Retinal pigment epithelial cell (primary cell): ENCODE measurements at regions not wholly inside any gene's neighbourhood (a gene's known extent, or its start where the extent isn't known, plus 50 kb on each side); places are given as distances from the start of the nearest gene placed in this dataset.

Experiments
- DNase-seq: peaks from one replicate; pipeline ENCODE4 v3.0.0-alpha.2; 2010; ENCODE audit warnings: low read depth
- H3K4me3 ChIP-seq: 2 replicates; pipeline ENCODE4 v1.5.1; 2011; ENCODE audit warnings: mild to moderate bottlenecking, low read length, control low read depth, moderate library complexity
- TF ChIP-seq, protein P1 (sequence below): conservative IDR thresholded peaks from 2 replicates; pipeline ENCODE4 v1.5.1; 2011; ENCODE audit warnings: low read depth, low read length, control low read depth, inconsistent platforms

DNA sequence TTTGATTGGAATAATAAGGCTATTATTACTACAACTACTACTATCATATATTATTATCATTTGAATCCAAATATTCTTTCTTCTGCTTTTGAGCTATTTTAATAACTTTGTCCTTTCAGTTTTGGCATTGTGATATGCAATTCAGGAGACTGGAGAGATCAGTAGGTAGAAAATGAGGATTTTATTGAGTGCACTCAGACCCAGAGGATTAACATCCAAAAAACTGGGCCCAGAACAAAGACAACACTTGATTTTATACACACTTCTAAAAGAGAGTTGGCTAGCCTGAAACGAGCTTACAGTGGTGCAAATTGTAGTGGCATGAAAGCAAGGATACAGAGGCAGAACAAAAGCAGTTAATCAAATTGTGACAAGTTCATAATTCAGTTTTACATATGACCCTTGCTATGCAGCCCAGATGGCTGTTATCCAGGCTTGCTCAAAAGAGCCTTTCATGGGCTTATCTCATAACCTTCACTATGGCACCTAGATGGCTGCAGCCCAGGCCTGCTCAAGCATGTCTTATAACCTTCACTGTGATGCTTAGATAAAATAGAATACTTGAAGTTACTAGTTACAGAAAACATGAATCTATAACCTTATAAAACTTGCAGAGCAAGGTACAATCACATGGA lies 796.3 kb upstream of the RAG2 start:
- TF ChIP-seq, protein P1, sequence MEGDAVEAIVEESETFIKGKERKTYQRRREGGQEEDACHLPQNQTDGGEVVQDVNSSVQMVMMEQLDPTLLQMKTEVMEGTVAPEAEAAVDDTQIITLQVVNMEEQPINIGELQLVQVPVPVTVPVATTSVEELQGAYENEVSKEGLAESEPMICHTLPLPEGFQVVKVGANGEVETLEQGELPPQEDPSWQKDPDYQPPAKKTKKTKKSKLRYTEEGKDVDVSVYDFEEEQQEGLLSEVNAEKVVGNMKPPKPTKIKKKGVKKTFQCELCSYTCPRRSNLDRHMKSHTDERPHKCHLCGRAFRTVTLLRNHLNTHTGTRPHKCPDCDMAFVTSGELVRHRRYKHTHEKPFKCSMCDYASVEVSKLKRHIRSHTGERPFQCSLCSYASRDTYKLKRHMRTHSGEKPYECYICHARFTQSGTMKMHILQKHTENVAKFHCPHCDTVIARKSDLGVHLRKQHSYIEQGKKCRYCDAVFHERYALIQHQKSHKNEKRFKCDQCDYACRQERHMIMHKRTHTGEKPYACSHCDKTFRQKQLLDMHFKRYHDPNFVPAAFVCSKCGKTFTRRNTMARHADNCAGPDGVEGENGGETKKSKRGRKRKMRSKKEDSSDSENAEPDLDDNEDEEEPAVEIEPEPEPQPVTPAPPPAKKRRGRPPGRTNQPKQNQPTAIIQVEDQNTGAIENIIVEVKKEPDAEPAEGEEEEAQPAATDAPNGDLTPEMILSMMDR, result no peak
- no peak for DNase-seq
- no peak overlapping the region for H3K4me3 ChIP-seq

DNA sequence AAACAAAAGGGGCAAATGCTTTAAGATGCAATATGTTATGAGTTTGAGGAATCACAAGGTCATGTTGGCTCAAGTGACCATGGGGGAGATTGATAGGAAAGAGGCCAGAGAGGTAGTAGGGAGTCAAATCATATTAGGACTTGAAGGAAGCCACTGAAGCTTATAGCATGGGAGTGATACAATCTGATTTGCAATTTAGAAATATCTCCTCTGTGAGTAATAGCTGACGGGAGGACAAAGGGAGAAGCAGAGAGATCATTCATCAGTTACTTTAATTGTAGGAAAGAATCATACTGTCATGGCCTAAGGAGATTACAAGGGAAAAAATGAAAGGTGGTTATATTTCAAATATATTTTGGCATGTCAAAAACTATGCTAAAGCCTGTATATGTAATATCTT lies 793.6 kb upstream of the RAG2 start:
- no peak for DNase-seq
- no peak overlapping the region for H3K4me3 ChIP-seq
- TF ChIP-seq, protein P1, result no peak

DNA sequence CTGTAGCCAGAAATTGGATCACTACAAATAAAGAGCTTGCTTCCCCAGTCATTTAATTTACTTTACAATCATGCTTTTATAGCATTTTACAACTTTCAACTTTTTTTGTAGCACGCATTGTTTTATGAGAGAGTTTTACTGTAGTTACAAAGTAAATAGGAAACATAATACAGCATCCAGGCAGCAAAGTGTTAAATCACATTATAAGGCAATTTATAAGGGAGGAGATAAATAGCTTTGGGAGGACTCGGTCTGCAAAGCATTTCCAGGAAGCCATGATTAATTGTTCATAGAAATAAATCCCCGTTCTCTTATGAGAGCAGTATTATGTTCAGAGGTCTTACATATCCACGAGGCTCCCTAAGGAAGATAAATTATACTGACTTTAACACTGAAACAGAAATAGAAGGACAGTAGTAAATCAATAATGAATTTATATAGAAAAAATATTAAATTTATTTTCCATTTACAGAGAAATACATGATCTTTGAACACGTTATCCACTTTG lies 792.6 kb upstream of the RAG2 start:
- TF ChIP-seq, protein P1, result no peak
- DNase-seq, result no peak
- no peak overlapping the region for H3K4me3 ChIP-seq

DNA sequence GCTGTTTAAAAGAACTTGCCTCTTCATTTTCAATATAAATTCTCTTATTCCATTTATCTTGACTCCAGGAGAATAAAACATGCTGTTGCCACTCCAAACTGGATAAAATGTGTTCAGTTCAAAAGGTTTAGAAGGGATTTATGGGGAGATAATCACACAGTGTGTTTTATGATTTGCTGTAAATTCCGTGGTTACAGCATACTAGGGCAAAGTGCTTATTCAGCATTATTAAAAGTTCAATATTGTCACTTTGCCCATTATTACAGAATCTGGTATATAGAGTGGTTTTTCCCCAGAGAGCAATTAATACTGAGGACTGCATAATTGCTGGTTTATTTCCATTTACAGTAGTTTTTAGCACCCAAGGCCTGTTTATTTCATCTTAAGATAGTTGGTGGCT lies 780.9 kb upstream of the RAG2 start:
- no peak for DNase-seq
- no peak overlapping the region for H3K4me3 ChIP-seq
- TF ChIP-seq, protein P1, result no peak

DNA sequence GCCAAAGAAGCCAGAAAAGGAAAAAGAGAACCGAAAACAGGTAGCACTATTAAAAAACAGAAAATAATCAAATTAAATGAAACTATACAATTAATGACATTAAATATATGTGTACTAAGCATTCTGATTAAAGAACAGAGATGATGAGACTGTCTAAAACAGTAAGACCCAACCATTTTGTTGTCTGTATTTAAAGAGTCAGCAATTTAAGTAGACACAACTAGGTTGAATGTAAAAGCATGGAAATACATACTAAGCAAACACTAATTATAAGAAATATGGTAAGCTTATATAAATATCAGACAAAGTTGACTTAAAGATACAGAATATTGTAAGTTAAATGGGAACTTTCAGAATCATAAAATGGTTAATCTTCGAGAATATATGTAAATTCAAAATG lies 774.6 kb upstream of the RAG2 start:
- H3K4me3 ChIP-seq, result no peak overlapping the region
- TF ChIP-seq, protein P1, result no peak
- DNase-seq, result no peak

DNA sequence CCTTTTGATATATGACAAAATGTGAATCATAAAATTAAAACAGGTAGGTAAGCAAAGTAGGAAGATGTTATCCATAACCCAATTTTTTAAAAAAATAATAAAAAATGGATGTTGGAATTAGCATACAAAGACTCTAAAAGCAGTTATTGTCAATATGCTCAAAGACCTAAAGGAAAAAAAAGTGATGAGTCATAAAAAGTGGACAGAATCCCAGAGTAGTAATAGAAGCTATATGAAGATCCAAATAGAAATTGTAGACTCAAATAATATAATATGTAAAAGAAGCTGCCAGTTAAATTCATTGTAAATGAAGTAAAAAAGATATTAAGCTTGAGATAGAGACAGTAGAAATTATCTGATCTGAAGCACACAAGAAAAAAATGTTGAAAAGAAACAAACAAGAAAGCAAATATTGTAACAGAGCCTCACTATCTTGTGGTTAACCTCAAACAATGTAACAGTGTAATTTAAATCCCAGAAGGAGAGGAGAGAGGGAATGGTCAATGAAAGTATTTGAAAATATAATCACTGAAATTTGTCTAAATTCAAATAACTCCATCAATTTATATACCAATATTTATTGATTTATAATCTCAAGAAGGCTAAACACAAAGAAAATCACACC lies 773.4 kb upstream of the RAG2 start:
- H3K4me3 ChIP-seq, result no peak overlapping the region
- DNase-seq, result no peak
- TF ChIP-seq, protein P1, result no peak

DNA sequence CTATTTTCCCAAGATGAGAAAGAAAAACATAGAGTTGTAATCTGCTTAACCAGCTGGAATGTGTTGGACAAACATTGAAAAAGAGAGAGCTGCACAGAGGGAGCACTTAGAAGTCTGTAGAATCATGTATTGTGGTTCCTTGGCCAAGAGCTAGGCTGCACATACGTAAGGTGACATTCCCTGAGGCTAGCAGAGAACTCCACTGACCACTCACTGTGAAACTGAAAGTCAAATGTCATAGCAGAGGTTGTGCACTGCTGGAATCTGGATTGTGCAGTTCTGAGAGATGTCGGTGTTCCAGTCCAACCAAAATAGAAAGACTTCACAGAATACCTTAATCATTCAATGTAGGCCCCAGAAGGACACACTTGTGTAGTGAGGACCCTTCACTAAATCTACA lies 772.8 kb upstream of the RAG2 start:
- no peak overlapping the region for H3K4me3 ChIP-seq
- TF ChIP-seq, protein P1, result no peak
- no peak for DNase-seq
